GM18907 (cell line): ENCODE measurements at regions not wholly inside any gene's neighbourhood (a gene's known extent, or its start where the extent isn't known, plus 50 kb on each side); places are given as distances from the start of the nearest gene placed in this dataset.
"Not testable (repeated sequence)": the region's sequence is repeated elsewhere in the genome, so short reads cannot be mapped to it uniquely, and the experiment has no call there.

ENCODE experiments used
- ATAC-seq: cut with Tn5 transposase; IDR thresholded peaks from one replicate; pipeline ENCODE4 v1.9.1; 2021; ENCODE audit warnings: mild to moderate bottlenecking, moderate library complexity; ENCODE audit not compliant: unreplicated experiment

GRCh38 chr9:104269996-104270963 is 176.2 kb downstream of the SMC2 start:
- ATAC-seq: no peak

GRCh38 chr9:104276709-104277245 is 182.7 kb downstream of the SMC2 start:
- ATAC-seq: no peak

GRCh38 chr9:104278929-104279496 is 184.9 kb downstream of the SMC2 start:
- no peak for ATAC-seq

- no peak for ATAC-seq
Observed at GRCh38 chr9:104279535-104280177, 185.5 kb downstream of the SMC2 start.

DNA sequence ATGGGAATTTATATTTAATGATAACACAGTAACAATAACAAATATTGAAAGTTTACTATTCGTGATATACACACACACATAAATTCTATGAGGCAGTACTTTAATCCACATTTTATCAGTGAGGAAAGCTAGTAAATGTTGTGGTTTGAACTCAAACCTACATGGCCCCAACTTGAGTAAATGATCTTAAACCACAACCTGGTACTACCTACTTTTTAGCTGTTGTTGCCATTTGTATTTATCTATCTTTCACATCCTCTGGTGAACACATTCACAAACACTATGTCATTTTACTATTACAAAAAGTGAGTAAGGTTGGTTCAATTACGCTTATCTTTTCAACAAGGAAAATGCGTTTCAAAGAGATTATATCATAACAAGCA is 186.1 kb downstream of the SMC2 start:
- no peak for ATAC-seq

- ATAC-seq: no peak
Observed at GRCh38 chr9:104280711-104281110, 186.6 kb downstream of the SMC2 start.

- ATAC-seq: no peak
Observed at GRCh38 chr9:104286187-104286586, 192.1 kb downstream of the SMC2 start.

- ATAC-seq: no peak
Observed at GRCh38 chr9:104286799-104287198, 192.7 kb downstream of the SMC2 start.

- ATAC-seq: no peak
Observed at GRCh38 chr9:104287253-104287878, 193.3 kb downstream of the SMC2 start.

GRCh38 chr9:104293877-104294276 is 199.8 kb downstream of the SMC2 start:
- no peak for ATAC-seq

- ATAC-seq: no peak
Observed at GRCh38 chr9:104300124-104300523, 203.9 kb upstream of the OR13F1 start.

- ATAC-seq: no peak
Observed at GRCh38 chr9:104301755-104302154, 202.3 kb upstream of the OR13F1 start.

DNA sequence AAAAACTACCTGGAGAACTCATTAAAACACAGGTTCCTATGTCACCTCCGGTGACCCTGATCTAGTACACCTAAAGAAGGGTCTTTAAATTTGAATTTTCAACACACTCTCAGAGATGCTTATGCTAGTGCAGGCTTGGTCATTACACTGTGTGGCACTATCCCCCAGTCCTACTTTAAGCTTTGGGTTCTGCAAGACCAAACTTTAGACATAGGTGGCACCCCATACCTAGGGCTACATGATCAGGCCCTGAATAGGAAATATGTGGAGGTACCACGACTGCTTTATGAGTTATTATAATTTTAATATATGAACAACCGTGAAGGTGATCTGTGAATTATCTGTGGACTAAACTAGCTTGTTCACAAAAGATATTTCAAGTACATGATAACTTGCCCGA is 201.3 kb upstream of the OR13F1 start:
- no peak for ATAC-seq

- no peak for ATAC-seq
Observed at GRCh38 chr9:104304925-104305324, 199.1 kb upstream of the OR13F1 start.

GRCh38 chr9:104313396-104314110 is 190.5 kb upstream of the OR13F1 start:
- ATAC-seq: no peak

DNA sequence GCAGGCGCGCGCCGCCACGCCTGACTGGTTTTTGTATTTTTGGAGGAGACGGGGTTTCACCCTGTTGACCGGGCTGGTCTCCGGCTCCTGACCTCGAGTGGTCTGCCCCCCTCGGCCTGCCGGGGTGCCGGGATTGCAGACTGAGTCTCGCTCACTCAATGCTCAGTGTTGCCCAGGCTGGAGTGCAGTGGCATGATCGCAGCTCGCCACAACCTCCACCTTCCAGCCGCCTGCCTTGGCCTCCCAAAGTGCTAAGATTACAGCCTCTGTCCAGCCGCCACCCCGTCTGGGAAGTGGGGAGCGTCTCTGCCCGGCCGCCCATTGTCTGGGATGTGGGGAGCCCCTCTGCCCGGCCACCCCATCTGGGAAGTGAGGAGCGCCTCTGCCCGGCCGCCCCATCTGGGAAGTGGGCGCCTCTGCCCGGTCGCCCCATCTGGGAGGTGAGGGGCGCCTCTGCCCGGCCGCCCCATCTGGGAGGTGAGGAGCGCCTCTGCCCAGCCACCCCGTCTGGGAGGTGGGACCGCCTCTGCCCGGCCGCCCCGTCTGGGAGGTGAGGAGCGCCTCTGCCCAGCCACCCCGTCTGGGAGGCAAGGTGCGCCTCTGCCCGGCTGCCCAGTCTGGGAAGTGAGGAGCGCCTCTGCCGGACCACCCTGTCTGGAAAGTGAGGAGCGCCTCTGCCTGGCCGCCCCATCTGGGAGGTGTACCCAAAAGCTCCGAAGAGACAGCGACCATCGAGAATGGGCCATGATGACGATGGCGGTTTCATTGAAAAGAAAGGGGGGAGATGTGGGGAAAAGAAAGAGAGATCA is 187.7 kb upstream of the OR13F1 start:
- not testable (repeated sequence) for ATAC-seq

- no peak for ATAC-seq
Observed at GRCh38 chr9:104319198-104319597, 184.9 kb upstream of the OR13F1 start.

GRCh38 chr9:104319685-104320084 is 184.4 kb upstream of the OR13F1 start:
- ATAC-seq: no peak

- ATAC-seq: no peak
Observed at GRCh38 chr9:104322596-104322995, 181.5 kb upstream of the OR13F1 start.
